Skeletal muscle satellite cell (primary cell): ENCODE measurements at regions not wholly inside any gene's neighbourhood (a gene's known extent, or its start where the extent isn't known, plus 50 kb on each side); places are given as distances from the start of the nearest gene placed in this dataset.

Experiments used
- H3K27me3 ChIP-seq: 2 replicates; pipeline ENCODE4 v1.7.0; 2013; ENCODE audit warnings: low read length; ENCODE audit not compliant: control insufficient read depth, insufficient read depth
- H3K36me3 ChIP-seq: 2 replicates; pipeline ENCODE4 v1.7.0; 2013; ENCODE audit warnings: mild to moderate bottlenecking, control low read depth, low read length; ENCODE audit not compliant: insufficient read depth
- H3K4me1 ChIP-seq: 2 replicates; pipeline ENCODE4 v1.7.0; 2013; ENCODE audit warnings: low read length; ENCODE audit not compliant: control insufficient read depth, insufficient read depth
- H3K4me2 ChIP-seq: 2 replicates; pipeline ENCODE4 v1.7.0; 2013; ENCODE audit warnings: mild to moderate bottlenecking, low read length
- H3K4me3 ChIP-seq: 2 replicates; pipeline ENCODE4 v1.7.0; 2013; ENCODE audit warnings: low read length
- H3K9ac ChIP-seq: 2 replicates; pipeline ENCODE4 v1.7.0; 2013; ENCODE audit warnings: mild to moderate bottlenecking, low read depth, low read length, moderate library complexity
- H3K9me3 ChIP-seq: replicated peaks from 2 replicates; pipeline ENCODE4 v1.7.0; 2013; ENCODE audit warnings: mild to moderate bottlenecking, control low read depth, low read length

- Histone ChIP-seq H3K4me3 (no peak overlapping the region), H3K36me3 (no peaks in the 10 kb centered on the region), H3K9ac (no peak overlapping the region), H3K9me3 (no peaks in the 10 kb centered on the region), H3K27me3 (no peaks in the 10 kb centered on the region), H3K4me2 (no peak overlapping the region), H3K4me1 (no peaks in the 10 kb centered on the region)
Observed at GRCh38 chr1:58282623-58283387, 263.7 kb downstream of the OMA1 start.

- no peaks in the 10 kb centered on the region for H3K36me3 ChIP-seq
- H3K4me3 ChIP-seq = no peak overlapping the region
- no peaks in the 10 kb centered on the region for H3K27me3 ChIP-seq
- no peak overlapping the region for H3K9ac ChIP-seq
- H3K4me1 ChIP-seq = no peaks in the 10 kb centered on the region
- no peaks in the 10 kb centered on the region for H3K9me3 ChIP-seq
- no peak overlapping the region for H3K4me2 ChIP-seq
Observed at GRCh38 chr1:58266242-58266641, 280.3 kb downstream of the OMA1 start.

DNA sequence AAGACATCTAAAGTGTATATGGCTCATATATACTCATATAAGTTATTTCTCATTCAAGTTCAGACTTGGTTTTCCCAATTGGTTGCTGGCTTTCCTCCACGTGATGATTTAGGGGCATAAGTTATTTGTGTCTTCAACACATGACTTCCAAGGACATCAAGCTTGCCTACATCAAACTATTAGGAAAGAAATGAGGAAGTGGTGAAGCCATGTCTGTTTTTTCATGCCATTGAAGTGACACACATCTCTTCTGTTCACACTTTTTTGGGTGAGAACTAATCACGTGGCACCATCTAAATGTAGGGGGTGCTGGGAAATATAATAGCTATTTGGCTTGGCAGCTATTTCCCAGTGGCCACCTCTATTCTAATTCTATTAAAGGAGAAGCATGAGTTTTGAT, 282.1 kb downstream of the OMA1 start:
- Histone ChIP-seq H3K4me2 (no peak overlapping the region), H3K4me3 (no peak overlapping the region), H3K9ac (no peak overlapping the region), H3K27me3 (no peaks in the 10 kb centered on the region), H3K36me3 (no peaks in the 10 kb centered on the region), H3K9me3 (no peaks in the 10 kb centered on the region), H3K4me1 (no peaks in the 10 kb centered on the region)

DNA sequence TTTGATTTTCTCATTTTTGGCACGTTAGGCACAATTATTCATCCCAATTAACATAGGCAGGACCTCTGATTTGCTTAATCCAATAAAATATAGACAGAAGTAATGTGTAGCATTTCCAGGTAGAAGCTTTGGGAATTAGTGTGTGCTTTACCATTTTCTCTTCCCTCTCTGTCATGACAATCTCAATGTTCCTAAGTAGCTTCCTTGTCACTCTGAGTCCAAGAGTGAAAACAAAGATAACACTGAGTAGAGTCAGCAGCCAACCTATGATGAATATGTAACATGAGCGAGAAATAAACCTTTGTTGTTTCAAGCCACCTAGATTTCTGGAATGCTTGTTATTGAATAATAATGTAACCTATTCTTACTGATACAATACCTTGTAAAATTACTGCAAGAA, 283.8 kb downstream of the OMA1 start:
- Histone ChIP-seq H3K9me3 (no peaks in the 10 kb centered on the region), H3K4me1 (no peaks in the 10 kb centered on the region), H3K27me3 (no peaks in the 10 kb centered on the region), H3K4me2 (no peak overlapping the region), H3K36me3 (no peaks in the 10 kb centered on the region), H3K4me3 (no peak overlapping the region), H3K9ac (no peak overlapping the region)

DNA sequence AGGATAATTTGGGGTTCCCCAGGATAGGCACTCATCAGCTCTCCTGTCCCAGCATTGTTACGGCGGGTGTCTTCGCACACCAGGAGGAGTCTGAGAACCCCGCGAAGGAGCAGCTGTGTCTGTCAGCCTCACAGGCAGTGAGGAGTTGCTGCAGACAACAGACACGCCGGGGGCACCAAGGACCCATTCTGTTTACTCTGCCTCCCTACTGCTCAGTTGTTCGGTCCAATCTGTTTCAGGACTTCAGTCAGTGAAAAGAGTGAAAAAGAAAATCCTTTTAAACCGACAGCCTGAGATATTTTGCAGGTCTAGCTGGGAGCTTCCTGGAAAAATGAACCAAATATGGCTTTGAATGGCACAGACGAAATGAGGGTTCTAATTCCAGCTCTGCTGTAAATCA, 288.4 kb downstream of the OMA1 start:
- Histone ChIP-seq H3K4me3 (no peak overlapping the region), H3K36me3 (no peaks in the 10 kb centered on the region), H3K4me1 (no peaks in the 10 kb centered on the region), H3K9ac (no peak overlapping the region), H3K4me2 (no peak overlapping the region), H3K9me3 (no peaks in the 10 kb centered on the region), H3K27me3 (no peaks in the 10 kb centered on the region)

DNA sequence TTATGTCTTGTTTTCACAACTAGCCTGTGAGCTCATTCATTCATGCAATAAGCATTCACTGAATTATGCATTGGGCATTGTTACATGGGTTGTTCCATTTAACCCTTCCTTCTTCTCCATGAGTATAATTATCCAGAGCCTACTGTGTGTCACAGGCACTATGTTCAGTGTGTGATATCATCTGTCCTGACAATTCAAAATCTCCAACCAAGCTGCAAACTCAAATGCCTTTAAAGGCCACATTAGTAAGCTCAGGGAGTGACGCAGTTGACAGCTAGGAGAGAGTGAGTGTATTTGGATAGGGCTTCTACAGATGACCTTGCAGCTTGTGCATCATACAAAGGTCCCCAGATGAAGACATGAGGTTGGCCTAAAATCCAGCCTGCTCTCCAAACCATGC, 289.5 kb downstream of the OMA1 start:
- H3K36me3 ChIP-seq = no peaks in the 10 kb centered on the region
- H3K27me3 ChIP-seq = no peaks in the 10 kb centered on the region
- H3K9ac ChIP-seq = no peak overlapping the region
- no peak overlapping the region for H3K4me3 ChIP-seq
- no peaks in the 10 kb centered on the region for H3K4me1 ChIP-seq
- H3K9me3 ChIP-seq = no peaks in the 10 kb centered on the region
- H3K4me2 ChIP-seq = no peak overlapping the region

- no peak overlapping the region for H3K4me3 ChIP-seq
- no peaks in the 10 kb centered on the region for H3K36me3 ChIP-seq
- no peak overlapping the region for H3K9ac ChIP-seq
- no peaks in the 10 kb centered on the region for H3K4me1 ChIP-seq
- H3K9me3 ChIP-seq = no peaks in the 10 kb centered on the region
- H3K27me3 ChIP-seq = no peaks in the 10 kb centered on the region
- no peak overlapping the region for H3K4me2 ChIP-seq
Observed at GRCh38 chr1:58256546-58256945, 290.0 kb downstream of the OMA1 start.

GRCh38 chr1:58256041-58256440, 290.5 kb downstream of the OMA1 start:
- Histone ChIP-seq H3K4me1 (no peaks in the 10 kb centered on the region), H3K36me3 (no peaks in the 10 kb centered on the region), H3K27me3 (peaks cover 5% of the 10 kb centered on the region), H3K9me3 (no peaks in the 10 kb centered on the region), H3K4me2 (no peak overlapping the region), H3K9ac (no peak overlapping the region), H3K4me3 (no peak overlapping the region)

- Histone ChIP-seq H3K4me2 (no peak overlapping the region), H3K9me3 (no peaks in the 10 kb centered on the region), H3K9ac (no peak overlapping the region), H3K4me1 (no peaks in the 10 kb centered on the region), H3K4me3 (no peak overlapping the region), H3K36me3 (no peaks in the 10 kb centered on the region), H3K27me3 (peaks cover 13% of the 10 kb centered on the region)
Observed at GRCh38 chr1:58255192-58255591, 291.3 kb downstream of the OMA1 start.

DNA sequence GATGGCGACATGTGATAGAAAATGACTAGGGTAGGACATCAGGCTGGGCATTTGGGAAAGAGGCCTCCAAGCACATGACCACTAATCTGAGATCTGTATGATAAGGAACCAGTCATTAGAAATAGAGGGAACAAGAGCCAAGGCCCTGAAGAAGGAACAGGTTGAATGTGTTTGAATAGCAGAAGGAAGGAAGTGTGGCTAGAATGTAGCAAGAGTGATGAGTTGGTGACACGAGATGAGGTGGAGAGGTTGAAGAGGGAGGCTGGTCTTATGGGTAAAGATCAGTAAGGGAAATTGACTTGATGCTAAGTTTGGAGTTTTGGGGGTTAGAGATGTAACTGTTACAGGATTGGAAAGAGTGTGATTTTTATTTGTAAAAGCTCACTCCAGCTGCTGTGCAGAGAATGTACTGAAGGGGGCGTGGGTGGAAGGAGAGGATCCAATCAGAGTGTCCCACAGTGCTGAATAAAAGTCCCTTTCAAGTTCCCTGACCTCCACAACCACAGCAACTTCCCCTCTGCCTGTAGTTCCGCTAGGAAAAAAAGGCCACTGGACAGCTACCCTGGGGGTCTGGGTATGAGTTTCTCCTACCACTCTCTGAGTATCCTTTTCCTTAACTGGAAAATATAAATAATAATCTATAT, 295.0 kb downstream of the OMA1 start:
- Histone ChIP-seq H3K9ac (no peak overlapping the region), H3K27me3 (peaks cover 35% of the 10 kb centered on the region), H3K4me1 (no peaks in the 10 kb centered on the region), H3K4me2 (no peak overlapping the region), H3K4me3 (no peak overlapping the region), H3K36me3 (no peaks in the 10 kb centered on the region), H3K9me3 (no peaks in the 10 kb centered on the region)

GRCh38 chr1:58250587-58250948, 296.0 kb downstream of the OMA1 start:
- Histone ChIP-seq H3K4me2 (peak overlapping the region; percentile 74), H3K27me3 (peaks cover 35% of the 10 kb centered on the region), H3K4me1 (no peaks in the 10 kb centered on the region), H3K4me3 (no peak overlapping the region), H3K9me3 (no peaks in the 10 kb centered on the region), H3K9ac (no peak overlapping the region), H3K36me3 (no peaks in the 10 kb centered on the region)
